Fibroblast of lung (primary cell): ENCODE measurements at regions not wholly inside any gene's neighbourhood (a gene's known extent, or its start where the extent isn't known, plus 50 kb on each side); places are given as distances from the start of the nearest gene placed in this dataset.

ENCODE experiments used
- DNase-seq, 2 donors: peaks; one replicate each; pipeline versions ENCODE4 v3.0.0 to v3.0.0-alpha.2; 2010; ENCODE audit warnings: low read depth in 2 of 2
- H2AFZ ChIP-seq: 2 replicates; pipeline ENCODE4 v1.5.1; 2012; ENCODE audit warnings: low read length, control low read depth, inconsistent platforms
- H3K27ac ChIP-seq: 2 replicates; pipeline ENCODE4 v1.5.1; 2011; ENCODE audit warnings: low read length, control low read depth; ENCODE audit not compliant: insufficient read depth
- H3K27me3 ChIP-seq: 2 replicates; pipeline ENCODE4 v1.5.1; 2011; ENCODE audit warnings: mild to moderate bottlenecking, low read length; ENCODE audit not compliant: control insufficient read depth, insufficient read depth
- H3K36me3 ChIP-seq: 2 replicates; pipeline ENCODE4 v1.5.1; 2011; ENCODE audit warnings: low read length; ENCODE audit not compliant: control insufficient read depth, insufficient read depth
- H3K4me1 ChIP-seq: 2 replicates; pipeline ENCODE4 v1.5.1; 2011; ENCODE audit warnings: low read length; ENCODE audit not compliant: control insufficient read depth, insufficient read depth; ENCODE audit errors: extremely low read depth
- H3K4me2 ChIP-seq: 2 replicates; pipeline ENCODE4 v1.5.1; 2011; ENCODE audit warnings: low read length, control low read depth; ENCODE audit not compliant: insufficient read depth; ENCODE audit errors: extremely low read depth
- H3K4me3 ChIP-seq, 4 experiments: fragments of 200-600 bp in 1 of 4; sonication (generic) in 1 of 4; replicated peaks in 1 of 4; 2 replicates each; pipeline ENCODE4 v1.5.1; 2011 to 2016; ENCODE audit warnings: low read length in 4 of 4, low read depth in 3 of 4, mild to moderate bottlenecking in 3 of 4, control low read depth in 2 of 4, inconsistent platforms in 1 of 4, mixed read lengths in 1 of 4; ENCODE audit not compliant: insufficient read depth in 1 of 4; ENCODE audit errors: control extremely low read depth in 1 of 4
- H3K79me2 ChIP-seq: 2 replicates; pipeline ENCODE4 v1.5.1; 2012; ENCODE audit warnings: mild to moderate bottlenecking, low read length, inconsistent platforms; ENCODE audit not compliant: control insufficient read depth, insufficient read depth
- H3K9ac ChIP-seq: 2 replicates; pipeline ENCODE4 v1.5.1; 2011; ENCODE audit warnings: mild to moderate bottlenecking, low read length, control low read depth; ENCODE audit not compliant: insufficient read depth
- H3K9me3 ChIP-seq: 2 replicates; pipeline ENCODE4 v1.5.1; 2012; ENCODE audit warnings: low read depth, low read length; ENCODE audit not compliant: control insufficient read depth, insufficient read depth
- H4K20me1 ChIP-seq: 2 replicates; pipeline ENCODE4 v1.5.1; 2011; ENCODE audit warnings: low read length; ENCODE audit not compliant: control insufficient read depth, insufficient read depth; ENCODE audit errors: extremely low read depth
- EZH2 ChIP-seq: IDR thresholded peaks from 2 replicates; pipeline ENCODE4 v1.5.1; 2012; ENCODE audit warnings: low read length, control low read depth, mild to moderate bottlenecking; ENCODE audit errors: missing control alignments
- TF ChIP-seq, protein P1 (sequence below), 2 donors: IDR thresholded peaks in 1 of 2; conservative IDR thresholded peaks in 1 of 2; 1 replicate in 1 of 2; 2 replicates in 1 of 2; pipeline ENCODE4 v1.5.1; 2011 to 2012; ENCODE audit warnings: low read length in 2 of 2, control low read depth in 1 of 2, inconsistent platforms in 1 of 2, low read depth in 1 of 2, mild to moderate bottlenecking in 1 of 2

DNA sequence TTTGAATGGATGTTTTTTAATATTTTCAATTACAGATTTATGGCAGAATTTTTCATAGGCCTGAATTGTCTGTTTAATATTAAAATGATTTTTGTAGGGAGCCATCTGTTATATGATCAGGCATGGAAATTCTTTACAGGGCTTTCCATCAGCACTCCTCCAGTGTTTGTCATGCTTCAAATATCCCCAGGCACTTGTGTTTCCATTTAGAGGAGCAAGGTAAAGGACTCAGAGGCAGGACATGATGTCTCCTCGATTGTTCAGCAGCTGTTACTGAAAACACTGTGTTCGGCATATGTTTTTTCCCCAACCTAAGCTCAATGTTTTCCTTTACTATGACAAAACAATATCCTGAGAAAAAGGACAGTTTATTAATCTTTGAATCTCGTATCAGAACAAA, 172.3 kb upstream of the RFX3 start:
- Histone ChIP-seq H3K9me3 (no peaks in the 10 kb centered on the region), H3K4me2 (no peak overlapping the region), H3K27me3 (no peaks in the 10 kb centered on the region), H3K79me2 (no peaks in the 10 kb centered on the region), H3K27ac (no peak overlapping the region), H3K36me3 (no peaks in the 10 kb centered on the region), H3K4me3 (no peak overlapping the region), H3K9ac (no peak overlapping the region), H4K20me1 (no peaks in the 10 kb centered on the region), H2AFZ (no peak overlapping the region), H3K4me1 (no peaks in the 10 kb centered on the region)
- no peak for DNase-seq
- TF ChIP-seq EZH2: no peak
- TF ChIP-seq, protein P1, sequence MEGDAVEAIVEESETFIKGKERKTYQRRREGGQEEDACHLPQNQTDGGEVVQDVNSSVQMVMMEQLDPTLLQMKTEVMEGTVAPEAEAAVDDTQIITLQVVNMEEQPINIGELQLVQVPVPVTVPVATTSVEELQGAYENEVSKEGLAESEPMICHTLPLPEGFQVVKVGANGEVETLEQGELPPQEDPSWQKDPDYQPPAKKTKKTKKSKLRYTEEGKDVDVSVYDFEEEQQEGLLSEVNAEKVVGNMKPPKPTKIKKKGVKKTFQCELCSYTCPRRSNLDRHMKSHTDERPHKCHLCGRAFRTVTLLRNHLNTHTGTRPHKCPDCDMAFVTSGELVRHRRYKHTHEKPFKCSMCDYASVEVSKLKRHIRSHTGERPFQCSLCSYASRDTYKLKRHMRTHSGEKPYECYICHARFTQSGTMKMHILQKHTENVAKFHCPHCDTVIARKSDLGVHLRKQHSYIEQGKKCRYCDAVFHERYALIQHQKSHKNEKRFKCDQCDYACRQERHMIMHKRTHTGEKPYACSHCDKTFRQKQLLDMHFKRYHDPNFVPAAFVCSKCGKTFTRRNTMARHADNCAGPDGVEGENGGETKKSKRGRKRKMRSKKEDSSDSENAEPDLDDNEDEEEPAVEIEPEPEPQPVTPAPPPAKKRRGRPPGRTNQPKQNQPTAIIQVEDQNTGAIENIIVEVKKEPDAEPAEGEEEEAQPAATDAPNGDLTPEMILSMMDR (conservative IDR thresholded peaks at IDR 0.05 in 1 of 2, IDR thresholded peaks at IDR 0.05 in 1 of 2; ENCODE audit: low read depth in 1 of 2, low read length in 2 of 2): no peak

DNA sequence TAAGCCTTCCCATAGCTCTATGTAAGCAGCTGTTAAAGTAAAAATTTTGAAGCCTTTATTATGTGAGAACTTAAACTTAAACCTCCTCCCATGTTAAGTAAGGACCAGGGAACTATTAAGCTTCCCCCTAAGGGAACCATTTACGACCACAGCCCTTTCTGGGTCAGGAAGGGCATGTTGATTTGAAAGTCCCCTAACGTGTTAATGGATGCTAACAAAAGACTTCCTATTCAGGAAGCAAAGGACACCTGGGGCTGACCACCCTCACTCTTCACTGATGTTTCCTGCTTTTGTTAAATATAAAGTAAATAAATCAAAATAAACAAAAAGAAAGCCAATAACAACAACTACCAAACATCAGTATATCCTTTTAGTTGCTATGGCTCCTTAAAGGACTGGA, 170.6 kb upstream of the RFX3 start:
- H3K9me3 ChIP-seq: no peaks in the 10 kb centered on the region
- no peaks in the 10 kb centered on the region for H3K4me1 ChIP-seq
- no peak overlapping the region for H3K4me2 ChIP-seq

DNA sequence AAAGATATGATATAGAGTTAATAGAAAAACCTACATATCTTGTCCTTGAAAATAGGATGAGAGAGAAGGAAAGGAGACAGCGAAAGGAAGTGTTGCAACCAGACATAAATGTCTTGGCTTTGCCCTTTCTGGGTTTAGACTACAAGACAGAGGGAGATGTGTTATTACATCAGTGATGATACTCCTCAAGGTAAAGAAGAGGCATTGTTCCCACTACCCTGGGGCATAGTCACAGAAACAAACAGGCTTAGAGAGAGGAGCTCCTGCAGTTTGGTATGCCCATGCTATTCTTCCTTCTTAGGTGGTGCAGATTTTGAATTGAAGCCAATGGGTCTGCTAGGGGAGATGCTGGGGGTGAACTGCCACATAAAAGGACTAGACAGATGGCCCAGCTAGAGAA, 166.8 kb upstream of the RFX3 start:
- TF ChIP-seq, protein P1 (conservative IDR thresholded peaks at IDR 0.05 in 1 of 2, IDR thresholded peaks at IDR 0.05 in 1 of 2; ENCODE audit: low read depth in 1 of 2, low read length in 2 of 2): no peak
- TF ChIP-seq EZH2: no peak
- Histone ChIP-seq H3K27me3 (no peaks in the 10 kb centered on the region), H3K4me2 (no peak overlapping the region), H3K9me3 (no peaks in the 10 kb centered on the region), H3K36me3 (no peaks in the 10 kb centered on the region), H3K4me3 (no peak overlapping the region), H2AFZ (no peak overlapping the region), H3K79me2 (no peaks in the 10 kb centered on the region), H3K4me1 (no peaks in the 10 kb centered on the region), H3K9ac (no peak overlapping the region), H4K20me1 (no peaks in the 10 kb centered on the region), H3K27ac (no peak overlapping the region)
- no peak for DNase-seq

More for the DNA sequence above, 170.6 kb upstream of the RFX3 start:
- TF ChIP-seq EZH2: no peak
- TF ChIP-seq, protein P1 (conservative IDR thresholded peaks at IDR 0.05 in 1 of 2, IDR thresholded peaks at IDR 0.05 in 1 of 2; ENCODE audit: low read depth in 1 of 2, low read length in 2 of 2): no peak
- Histone ChIP-seq H3K4me3 (no peak overlapping the region), H3K36me3 (no peaks in the 10 kb centered on the region), H3K79me2 (no peaks in the 10 kb centered on the region), H3K27me3 (no peaks in the 10 kb centered on the region), H4K20me1 (no peaks in the 10 kb centered on the region), H2AFZ (no peak overlapping the region), H3K27ac (no peak overlapping the region), H3K9ac (no peak overlapping the region)
- DNase-seq: no peak
